Daoy (cell line): ENCODE measurements at regions not wholly inside any gene's neighbourhood (a gene's known extent, or its start where the extent isn't known, plus 50 kb on each side); places are given as distances from the start of the nearest gene placed in this dataset.
"Not testable (repeated sequence)": the region's sequence is repeated elsewhere in the genome, so short reads cannot be mapped to it uniquely, and the experiment has no call there.

Experiments
- DNase-seq: peaks from one replicate; pipeline ENCODE4 v3.0.0-alpha.2; 2015; ENCODE audit warnings: low read depth

- no peak for DNase-seq
Observed at GRCh38 chr11:70549386-70549785, 151.1 kb downstream of the CTTN start.

- DNase-seq = no peak
Observed at GRCh38 chr11:70549796-70550195, 151.5 kb downstream of the CTTN start.

DNA sequence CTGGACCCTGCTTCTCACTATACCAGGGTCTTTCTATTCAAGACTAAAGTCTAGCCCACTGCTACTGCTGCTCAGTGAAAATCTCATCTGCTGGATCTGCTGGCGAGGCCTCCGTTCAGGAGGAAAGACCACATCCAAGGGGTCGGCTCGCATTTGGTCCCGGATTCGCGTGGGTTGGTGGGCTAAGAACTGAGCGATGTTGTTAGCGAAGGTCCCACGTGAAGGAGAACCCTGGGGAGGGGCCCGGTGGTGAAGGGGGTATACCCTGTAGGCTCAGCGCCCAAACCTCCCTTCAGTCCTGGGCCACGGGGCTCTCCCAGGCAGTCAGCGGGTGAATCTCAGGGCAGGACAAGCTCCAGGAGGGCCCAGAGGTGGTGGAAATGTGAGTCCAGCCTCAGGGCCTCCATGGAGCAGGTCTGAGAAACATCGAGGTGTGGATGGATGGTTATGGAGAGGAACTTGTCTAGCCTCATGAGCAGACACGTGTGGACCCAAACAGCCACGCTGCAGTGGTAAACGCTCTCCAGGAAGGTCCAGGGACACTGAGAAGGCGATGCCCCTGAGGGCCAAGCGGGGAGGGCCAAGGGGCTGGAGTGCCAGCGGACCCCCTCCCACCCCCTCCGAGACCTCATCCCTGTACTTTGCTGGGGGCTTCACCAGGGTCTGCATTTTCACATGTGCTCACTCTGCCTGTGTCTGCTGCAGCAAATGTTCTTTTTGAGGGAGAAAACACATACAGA is 152.3 kb downstream of the CTTN start:
- DNase-seq = no peak

GRCh38 chr11:70551351-70552166 is 153.2 kb downstream of the CTTN start:
- DNase-seq = peak; percentile 57

DNA sequence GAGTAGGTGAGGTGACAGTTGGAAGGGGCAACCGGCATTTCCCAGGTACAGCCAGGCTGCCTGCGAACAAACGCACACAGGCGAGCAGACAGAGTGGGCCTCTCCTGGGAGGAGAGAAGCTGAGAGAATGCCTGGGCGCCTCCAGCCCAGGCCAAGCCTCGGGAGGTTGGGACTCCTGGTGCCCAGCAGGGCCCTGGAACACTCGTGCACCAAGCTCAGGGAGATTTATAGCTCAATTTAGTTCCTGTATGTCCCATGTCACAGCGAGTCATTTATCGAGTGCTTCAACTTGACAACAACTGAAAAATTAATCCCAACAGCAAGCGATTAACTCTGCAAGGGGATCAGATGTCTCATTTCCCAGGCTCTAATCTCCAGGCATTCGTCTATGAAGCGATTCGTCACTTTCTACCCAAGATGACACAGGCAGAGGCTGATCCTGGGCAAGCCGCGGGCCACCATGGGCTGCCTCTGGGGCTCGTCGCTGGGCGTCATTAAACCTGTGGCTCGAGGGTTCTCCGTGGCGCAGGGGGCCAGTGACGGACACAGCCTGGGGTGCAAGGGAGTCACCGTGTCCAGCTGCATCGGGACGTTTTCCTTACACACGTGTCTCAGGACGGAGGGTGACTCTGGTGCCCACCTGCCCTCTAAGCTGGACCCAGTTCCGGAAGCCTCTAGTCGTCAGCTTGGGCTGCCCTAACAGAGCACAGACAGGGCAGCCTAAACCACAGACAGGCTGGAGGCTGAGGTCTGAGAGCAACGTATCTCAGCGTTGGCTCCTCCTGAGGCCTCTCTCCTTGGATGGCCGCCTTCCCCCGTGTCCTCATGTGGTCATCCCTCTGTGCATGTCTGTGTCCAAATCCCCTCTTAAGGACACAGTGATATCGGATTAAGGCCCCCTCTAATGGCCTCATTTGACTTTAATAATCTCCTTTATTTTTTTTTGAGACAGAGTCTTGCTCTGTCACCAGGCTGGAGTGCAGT is 154.1 kb downstream of the CTTN start:
- no peak for DNase-seq

DNA sequence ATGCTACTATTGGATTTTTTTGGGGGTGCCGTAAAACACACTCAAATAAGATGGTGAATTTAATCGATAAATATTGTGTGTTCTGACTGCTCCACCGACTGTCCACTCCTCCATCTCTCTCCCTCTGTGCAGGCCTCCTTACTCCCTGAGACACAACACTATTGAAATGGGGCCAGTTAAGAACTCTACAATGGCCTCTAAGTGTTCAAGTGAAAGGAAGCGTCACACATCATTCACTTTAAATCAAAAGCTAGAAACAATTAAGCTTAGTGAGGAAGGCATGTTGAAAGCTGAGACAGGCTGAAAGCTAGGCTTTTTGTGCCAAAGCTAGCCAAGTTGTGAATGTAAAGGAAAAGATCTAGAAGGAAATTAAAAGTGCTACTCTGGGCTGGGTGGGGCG is 156.7 kb downstream of the CTTN start:
- DNase-seq = no peak

GRCh38 chr11:70556884-70557741 is 158.8 kb downstream of the CTTN start:
- DNase-seq = peak; percentile 92

DNA sequence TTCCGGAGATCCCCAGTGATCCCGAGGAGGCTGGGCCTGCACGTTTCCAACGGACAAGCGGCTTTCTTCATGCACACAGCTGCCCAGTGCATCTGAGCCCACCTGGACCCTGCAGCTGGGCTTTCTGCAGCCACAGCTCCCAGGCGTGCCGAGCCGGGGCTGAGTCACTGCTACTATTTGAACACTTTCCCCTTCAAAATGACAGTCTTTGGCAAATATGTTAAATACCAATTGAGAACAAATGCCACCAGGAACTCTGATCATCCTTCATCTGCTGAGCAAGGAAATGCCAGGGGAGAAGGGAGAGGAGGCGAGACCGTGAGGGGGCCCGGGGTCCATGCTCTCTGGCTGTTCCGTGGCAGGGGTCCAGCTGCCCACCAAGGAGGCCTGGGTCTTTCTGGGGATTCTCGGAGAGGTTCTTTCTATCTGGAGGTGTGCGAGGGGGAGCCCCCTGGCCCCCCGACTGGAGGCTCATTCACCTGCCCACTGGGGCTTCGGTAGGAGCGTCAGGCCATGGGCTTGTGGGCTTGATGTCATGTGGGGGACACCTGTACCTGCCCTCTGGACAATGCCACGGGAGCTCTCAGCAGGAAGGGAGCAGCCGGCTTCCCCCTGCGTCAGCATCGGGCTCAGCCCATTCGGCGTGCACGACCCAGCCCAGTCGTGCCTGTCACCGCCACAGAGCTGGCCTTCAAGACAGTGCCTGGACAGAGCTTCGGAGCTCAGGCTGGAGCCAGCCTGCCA is 159.6 kb downstream of the CTTN start:
- no peak for DNase-seq

DNA sequence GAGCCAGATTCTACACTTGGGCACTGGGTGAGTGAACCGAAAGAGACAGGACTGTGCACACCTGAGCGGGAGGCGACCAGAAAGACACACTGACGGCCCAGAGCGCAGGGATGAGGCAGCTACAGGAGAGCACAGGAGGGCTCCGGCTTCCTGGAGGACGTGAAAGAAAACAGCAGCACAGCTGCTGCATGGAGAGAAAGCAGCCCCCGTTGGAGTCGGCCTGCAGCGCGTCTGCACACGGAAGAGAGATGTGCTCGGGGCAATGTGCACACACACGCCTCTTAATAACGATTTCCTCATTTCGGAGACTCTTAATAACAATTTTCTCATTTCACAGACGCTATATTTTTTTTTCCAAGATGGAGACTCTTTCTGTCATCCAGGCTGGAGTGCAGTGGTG is 160.4 kb downstream of the CTTN start:
- DNase-seq = no peak

DNA sequence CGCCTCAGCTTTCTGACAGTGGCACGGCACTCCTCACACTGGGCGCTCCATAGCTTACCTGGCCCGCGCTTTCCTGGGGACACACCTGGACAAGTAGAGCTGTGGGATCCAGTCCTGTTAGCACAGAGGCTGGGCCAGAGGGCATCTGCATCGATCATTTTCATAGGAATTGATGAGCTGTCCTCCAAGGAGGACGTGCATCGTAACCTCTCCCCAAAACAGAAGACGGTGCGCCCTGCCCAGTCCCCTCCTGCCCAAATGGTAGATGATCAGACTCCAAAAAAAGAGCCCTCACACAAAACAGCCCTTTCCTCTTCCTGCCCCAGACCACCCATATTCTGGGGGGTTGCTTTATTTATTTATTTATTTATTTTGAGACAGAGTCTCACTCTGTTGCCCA is 161.2 kb downstream of the CTTN start:
- DNase-seq = no peak

DNA sequence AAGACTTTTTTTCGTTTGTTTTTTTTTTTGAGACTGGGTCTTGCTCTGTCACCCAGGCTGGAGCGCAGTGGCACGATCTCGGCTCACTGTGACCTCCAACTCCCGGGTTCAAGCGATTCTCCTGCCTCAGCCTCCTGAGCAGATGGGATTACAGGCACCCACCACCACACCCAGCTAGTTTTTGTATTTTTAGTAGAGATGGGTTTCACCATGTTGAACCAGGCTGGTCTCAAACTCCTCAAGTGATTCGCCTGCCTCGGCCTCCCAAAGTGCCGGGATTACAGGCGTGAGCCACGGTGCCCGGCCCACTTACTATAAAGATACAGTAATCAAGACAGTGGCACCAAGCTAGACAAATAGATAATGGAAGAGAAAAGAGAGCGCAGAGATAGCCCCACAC is 162.3 kb downstream of the CTTN start:
- not testable (repeated sequence) for DNase-seq

GRCh38 chr11:70566768-70567530 is 168.6 kb downstream of the CTTN start:
- DNase-seq = no peak

GRCh38 chr11:70567680-70568034 is 169.3 kb downstream of the CTTN start:
- DNase-seq = no peak

GRCh38 chr11:70568035-70568813 is 169.9 kb downstream of the CTTN start:
- DNase-seq = peak; percentile 85

- DNase-seq = no peak
Observed at GRCh38 chr11:70568814-70569617, 170.7 kb downstream of the CTTN start.

- no peak for DNase-seq
Observed at GRCh38 chr11:70569618-70569890, 171.2 kb downstream of the CTTN start.

GRCh38 chr11:70569996-70570692 is 171.8 kb downstream of the CTTN start:
- no peak for DNase-seq
